Pancreas (tissue), 10 donors: ENCODE measurements at regions not wholly inside any gene's neighbourhood (a gene's known extent, or its start where the extent isn't known, plus 50 kb on each side); places are given as distances from the start of the nearest gene placed in this dataset.

Experiments used
- ATAC-seq, 4 donors: fragments of 200-7000 bp; cut with Tn5 transposase; one replicate each; pipeline versions ENCODE4 v1.8.0 to v1.9.1; 2020; ENCODE audit warnings: mild to moderate bottlenecking in 4 of 4, moderate library complexity in 4 of 4
- DNase-seq, 6 donors: peaks; one replicate each; pipeline ENCODE4 v3.0.0-alpha.2; 2020
- FAIRE-seq: peaks from 2 replicates; lab custom pipeline; 2012; peaks lifted over from hg19 to GRCh38; lab: Jason Lieb, UNC
- H3K27ac ChIP-seq, 4 donors: fragments of 200-600 bp; sonication (generic); 1 replicate in 3 of 4; 2 replicates in 1 of 4; pipeline versions ENCODE4 v1.5.0 to v1.8.0; 2020
- H3K27me3 ChIP-seq, 4 donors: fragments of 200-600 bp; one replicate each; pipeline ENCODE4 v1.8.0; 2021
- H3K36me3 ChIP-seq, 3 donors: fragments of 200-600 bp; sonication (generic) in 1 of 3; one replicate each; pipeline versions ENCODE4 v1.5.0 to v1.8.0; 2020 to 2021
- H3K4me1 ChIP-seq, 3 donors: fragments of 200-600 bp; one replicate each; pipeline ENCODE4 v1.8.0; 2021
- H3K4me3 ChIP-seq, 4 donors: fragments of 200-600 bp; sonication (generic) in 2 of 4; one replicate each; pipeline versions ENCODE4 v1.5.0 to v1.8.0; 2020 to 2021
- H3K9me3 ChIP-seq, 4 donors: fragments of 200-600 bp; one replicate each; pipeline ENCODE4 v1.8.0; 2021
- CTCF ChIP-seq, 4 donors: fragments of 200-600 bp; sonication (generic) in 3 of 4; IDR thresholded peaks; one replicate each; pipeline versions ENCODE4 v1.5.0 to v1.8.0; 2021; ENCODE audit warnings: antibody characterized with exemption in 4 of 4
- WGBS, 2 donors: extraction: QIAGEN DNeasy Blood & Tissue Kit; methylation state at CpG; one replicate each; pipeline ENCODE4 v1.1.7; 2013; 5-methylcytosine and 5-hydroxymethylcytosine counted together
- intact Hi-C, 3 donors: fragments of 100-400 bp; cut with DNase I; formaldehyde crosslinking; loops; one replicate each; pipeline versions ENCODE4 v1.11.1 to v1.14.2; 2022
- donor health status: healthy with polysubstance abuse.
- donor health status: DM: no; HTN: no; CAD: no; lungs with moderate emphysema.
- donor health status: DM: no; HTN: no; CAD: no.
- donor health status: control.
- donor health status: control.
- donor health status: Bipolar disorder and iron deficiency.
- donor health status: DM: yes; HTN: yes; CAD: no.
- donor health status: DM: no; HTN: no; CAD: no.
- donor health status: DM: no; HTN: no; CAD: no.
- donor health status: DM: yes; HTN: yes; CAD: no.

- Histone ChIP-seq H3K27ac (no peak overlapping the region), H3K4me1 (no peaks in the 10 kb centered on the region), H3K4me3 (no peak overlapping the region), H3K9me3 (no peaks in the 10 kb centered on the region), H3K27me3 (no peaks in the 10 kb centered on the region), H3K36me3 (no peaks in the 10 kb centered on the region)
- 63 to 69% methylated on average over 3 of the region's 3 CpGs for WGBS, 2 donors
- no peak for DNase-seq
- no peak for TF ChIP-seq CTCF (IDR thresholded peaks at IDR 0.05)
- ATAC-seq: no peak
- intact Hi-C loops: no loop called here
- FAIRE-seq: no peak
Observed at GRCh38 chr2:65812887-65813286, 380.5 kb upstream of the SPRED2 start.

GRCh38 chr2:65807942-65808341, 375.5 kb upstream of the SPRED2 start:
- WGBS, 2 donors: 74 to 87% methylated on average over 4 of the region's 4 CpGs
- DNase-seq (no peak), FAIRE-seq (no peak), ATAC-seq (no peak)
- Histone ChIP-seq H3K36me3 (no peaks in the 10 kb centered on the region), H3K27ac (no peak overlapping the region), H3K4me3 (no peak overlapping the region), H3K4me1 (no peaks in the 10 kb centered on the region), H3K9me3 (no peaks in the 10 kb centered on the region), H3K27me3 (no peaks in the 10 kb centered on the region)
- intact Hi-C loops: no loop called here
- TF ChIP-seq CTCF (IDR thresholded peaks at IDR 0.05): no peak

GRCh38 chr2:65804777-65805176, 372.4 kb upstream of the SPRED2 start:
- Histone ChIP-seq H3K9me3 (no peaks in the 10 kb centered on the region), H3K36me3 (no peaks in the 10 kb centered on the region), H3K4me1 (no peaks in the 10 kb centered on the region), H3K27me3 (no peaks in the 10 kb centered on the region), H3K27ac (no peak overlapping the region), H3K4me3 (no peak overlapping the region)
- ATAC-seq: no peak
- no peak for DNase-seq
- no peak for TF ChIP-seq CTCF (IDR thresholded peaks at IDR 0.05)
- WGBS, 2 donors: 95% methylated on average over 3 of the region's 3 CpGs
- no peak for FAIRE-seq
- intact Hi-C loops: no loop called here

- Histone ChIP-seq H3K4me3 (no peak overlapping the region), H3K27me3 (no peaks in the 10 kb centered on the region), H3K4me1 (no peaks in the 10 kb centered on the region), H3K36me3 (no peaks in the 10 kb centered on the region), H3K9me3 (no peaks in the 10 kb centered on the region), H3K27ac (no peak overlapping the region)
- FAIRE-seq (no peak), ATAC-seq (no peak), DNase-seq (no peak)
- WGBS, 2 donors: 49 to 56% methylated on average over 6 of the region's 6 CpGs
- no peak for TF ChIP-seq CTCF (IDR thresholded peaks at IDR 0.05)
- intact Hi-C loops: no loop called here
Observed at GRCh38 chr2:65802298-65802942, 370.0 kb upstream of the SPRED2 start.

GRCh38 chr2:65800998-65801397, 368.6 kb upstream of the SPRED2 start:
- peak in 3 of 6 donors; percentile 6 to 46 (median 19) for DNase-seq

More at GRCh38 chr2:65800998-65801397, 368.6 kb upstream of the SPRED2 start:
- H3K36me3 ChIP-seq: no peaks in the 10 kb centered on the region
- H3K4me3 ChIP-seq: no peak overlapping the region
- intact Hi-C loops: no loop called here
- no peaks in the 10 kb centered on the region for H3K9me3 ChIP-seq
- ATAC-seq: peak in 2 of 4 donors; percentile 43 to 62
- no peaks in the 10 kb centered on the region for H3K27me3 ChIP-seq
- TF ChIP-seq CTCF (IDR thresholded peaks at IDR 0.05): peak; percentile 10 to 31 (median 20)
- 39 to 57% methylated on average over 1 of the region's 1 CpG for WGBS, 2 donors
- no peak for FAIRE-seq
- no peaks in the 10 kb centered on the region for H3K4me1 ChIP-seq
- H3K27ac ChIP-seq: no peak overlapping the region
